ENCODE measurements at regions not wholly inside any gene's neighbourhood (a gene's known extent, or its start where the extent isn't known, plus 50 kb on each side); places are given as distances from the start of the nearest gene placed in this dataset.

DNA sequence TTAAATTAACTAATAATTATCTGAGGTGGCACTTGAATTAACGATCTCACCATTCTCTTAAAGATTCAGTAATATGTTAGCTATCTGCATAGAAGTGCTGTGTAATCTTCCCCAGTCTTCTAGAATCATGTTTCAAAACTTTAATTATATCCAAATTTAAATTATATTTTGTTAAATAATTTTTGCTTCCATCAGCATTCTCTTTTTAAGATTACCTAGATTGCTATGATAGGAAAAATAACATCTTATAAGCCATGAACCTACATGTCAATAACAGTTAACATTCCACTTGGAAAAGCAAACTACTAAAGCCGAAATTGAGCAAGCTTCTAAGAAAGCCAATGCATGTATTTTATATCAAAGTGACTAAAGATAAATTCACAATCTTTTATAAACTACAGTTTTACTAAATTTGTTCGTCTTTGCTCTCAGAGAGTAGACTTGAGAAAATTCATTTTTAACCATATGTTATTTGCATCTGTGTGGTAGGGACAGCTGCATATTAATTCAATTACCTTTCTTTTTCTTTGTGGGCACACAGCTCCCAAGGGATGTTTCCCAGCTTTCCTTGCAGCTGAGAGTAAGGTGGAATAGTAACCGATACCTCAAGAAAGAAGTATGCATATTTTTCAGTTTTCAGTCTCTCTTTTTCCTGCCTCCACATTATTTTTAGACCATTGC lies 105.4 kb upstream of the ABCB5 start:
- no peaks in the 10 kb centered on the region for H4K20me1 ChIP-seq (ENCODE audit: control insufficient read depth, insufficient read depth, low read depth, low read length)
- H3K9me2 ChIP-seq (replicated peaks; ENCODE audit: control insufficient read depth, low read length) = no peaks in the 10 kb centered on the region
- TF ChIP-seq EZH2phosphoT487 (IDR thresholded peaks at IDR 0.05; ENCODE audit: borderline replicate concordance, low read length) = no peak
- TF ChIP-seq, protein P1, sequence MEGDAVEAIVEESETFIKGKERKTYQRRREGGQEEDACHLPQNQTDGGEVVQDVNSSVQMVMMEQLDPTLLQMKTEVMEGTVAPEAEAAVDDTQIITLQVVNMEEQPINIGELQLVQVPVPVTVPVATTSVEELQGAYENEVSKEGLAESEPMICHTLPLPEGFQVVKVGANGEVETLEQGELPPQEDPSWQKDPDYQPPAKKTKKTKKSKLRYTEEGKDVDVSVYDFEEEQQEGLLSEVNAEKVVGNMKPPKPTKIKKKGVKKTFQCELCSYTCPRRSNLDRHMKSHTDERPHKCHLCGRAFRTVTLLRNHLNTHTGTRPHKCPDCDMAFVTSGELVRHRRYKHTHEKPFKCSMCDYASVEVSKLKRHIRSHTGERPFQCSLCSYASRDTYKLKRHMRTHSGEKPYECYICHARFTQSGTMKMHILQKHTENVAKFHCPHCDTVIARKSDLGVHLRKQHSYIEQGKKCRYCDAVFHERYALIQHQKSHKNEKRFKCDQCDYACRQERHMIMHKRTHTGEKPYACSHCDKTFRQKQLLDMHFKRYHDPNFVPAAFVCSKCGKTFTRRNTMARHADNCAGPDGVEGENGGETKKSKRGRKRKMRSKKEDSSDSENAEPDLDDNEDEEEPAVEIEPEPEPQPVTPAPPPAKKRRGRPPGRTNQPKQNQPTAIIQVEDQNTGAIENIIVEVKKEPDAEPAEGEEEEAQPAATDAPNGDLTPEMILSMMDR (IDR thresholded peaks at IDR 0.05; ENCODE audit: low read depth, low read length, poor library complexity, severe bottlenecking) = no peak
- H3K27ac ChIP-seq (ENCODE audit: low read depth, low read length) = no peak overlapping the region
- no peaks in the 10 kb centered on the region for H3K36me3 ChIP-seq (ENCODE audit: control insufficient read depth, low read length)
- H3K4me2 ChIP-seq (ENCODE audit: low read length) = peak overlapping the region; percentile 19
- H3K4me1 ChIP-seq (ENCODE audit: control insufficient read depth, low read length) = peaks cover 95% of the 10 kb centered on the region
- no peaks in the 10 kb centered on the region for H3K9me3 ChIP-seq (ENCODE audit: control insufficient read depth, insufficient read depth, low read length)
- H3K4me3 ChIP-seq (ENCODE audit: low read length) = no peak overlapping the region
- peaks cover 2% of the 10 kb centered on the region; the same call in 1 of the 2 replicates for H3F3A ChIP-seq (ENCODE audit: control insufficient read depth, insufficient read depth)
- H3K79me2 ChIP-seq (ENCODE audit: control insufficient read depth, low read length) = no peaks in the 10 kb centered on the region
- H3K27me3 ChIP-seq (ENCODE audit: control insufficient read depth, low read length) = no peaks in the 10 kb centered on the region

DNA sequence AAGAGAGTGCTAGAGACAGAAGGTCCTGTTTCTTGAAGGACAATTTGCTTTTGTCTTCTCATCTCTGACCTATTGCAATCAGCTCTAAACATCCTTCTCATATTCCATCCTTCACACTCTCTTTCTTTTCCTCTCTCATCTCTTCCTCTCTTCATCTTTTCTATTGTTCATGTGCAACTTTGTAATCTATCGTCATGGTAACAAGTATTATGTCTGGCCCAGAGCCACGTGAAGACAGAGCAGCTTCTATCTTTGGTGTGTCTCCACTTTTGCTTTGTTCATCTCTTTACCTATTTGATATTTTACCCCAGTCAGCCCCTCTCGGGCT lies 104.9 kb upstream of the ABCB5 start:
- H3K9me2 ChIP-seq (replicated peaks; ENCODE audit: control insufficient read depth, low read length) = no peaks in the 10 kb centered on the region
- H3K27ac ChIP-seq (ENCODE audit: low read depth, low read length) = no peak overlapping the region
- no peaks in the 10 kb centered on the region for H3K9me3 ChIP-seq (ENCODE audit: control insufficient read depth, insufficient read depth, low read length)
- TF ChIP-seq EZH2phosphoT487 (IDR thresholded peaks at IDR 0.05; ENCODE audit: borderline replicate concordance, low read length) = no peak
- TF ChIP-seq, protein P1 (IDR thresholded peaks at IDR 0.05; ENCODE audit: low read depth, low read length, poor library complexity, severe bottlenecking) = no peak
- H3K27me3 ChIP-seq (ENCODE audit: control insufficient read depth, low read length) = no peaks in the 10 kb centered on the region
- H4K20me1 ChIP-seq (ENCODE audit: control insufficient read depth, insufficient read depth, low read depth, low read length) = no peaks in the 10 kb centered on the region
- no peak overlapping the region for H3K4me3 ChIP-seq (ENCODE audit: low read length)
- H3K4me1 ChIP-seq (ENCODE audit: control insufficient read depth, low read length) = peaks cover 94% of the 10 kb centered on the region
- no peaks in the 10 kb centered on the region for H3K79me2 ChIP-seq (ENCODE audit: control insufficient read depth, low read length)
- no peaks in the 10 kb centered on the region for H3K36me3 ChIP-seq (ENCODE audit: control insufficient read depth, low read length)
- peak overlapping the region; percentile 19 for H3K4me2 ChIP-seq (ENCODE audit: low read length)
- peaks cover 2% of the 10 kb centered on the region; the same call in 1 of the 2 replicates for H3F3A ChIP-seq (ENCODE audit: control insufficient read depth, insufficient read depth)

DNA sequence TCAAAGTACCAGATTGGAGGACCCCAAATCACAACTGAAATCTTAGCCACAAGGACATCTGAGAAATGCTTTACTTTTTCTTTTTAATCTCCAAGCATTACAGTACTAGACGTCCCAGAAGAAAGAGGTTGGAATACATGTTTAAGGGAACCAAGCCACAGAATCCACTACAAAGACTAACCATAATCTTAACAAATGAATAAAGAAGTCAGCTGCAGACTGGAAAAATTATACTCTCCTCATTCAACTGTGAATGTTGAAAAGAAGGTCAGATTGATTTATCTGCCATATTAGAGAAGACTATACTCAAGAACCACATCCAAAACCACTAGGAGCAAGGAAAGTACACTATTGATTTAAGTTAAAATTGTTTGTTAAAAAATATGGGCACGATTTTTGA lies 102.1 kb upstream of the ABCB5 start:
- TF ChIP-seq EZH2phosphoT487 (IDR thresholded peaks at IDR 0.05; ENCODE audit: borderline replicate concordance, low read length) = no peak
- TF ChIP-seq, protein P1 (IDR thresholded peaks at IDR 0.05; ENCODE audit: low read depth, low read length, poor library complexity, severe bottlenecking) = no peak
- no peaks in the 10 kb centered on the region for H3K9me3 ChIP-seq (ENCODE audit: control insufficient read depth, insufficient read depth, low read length)
- H3F3A ChIP-seq (ENCODE audit: control insufficient read depth, insufficient read depth) = peaks cover 2% of the 10 kb centered on the region; the same call in 1 of the 2 replicates
- no peaks in the 10 kb centered on the region for H3K36me3 ChIP-seq (ENCODE audit: control insufficient read depth, low read length)
- no peaks in the 10 kb centered on the region for H3K27me3 ChIP-seq (ENCODE audit: control insufficient read depth, low read length)
- no peaks in the 10 kb centered on the region for H3K79me2 ChIP-seq (ENCODE audit: control insufficient read depth, low read length)
- peaks cover 70% of the 10 kb centered on the region for H3K4me1 ChIP-seq (ENCODE audit: control insufficient read depth, low read length)
- H3K27ac ChIP-seq (ENCODE audit: low read depth, low read length) = no peak overlapping the region
- no peaks in the 10 kb centered on the region for H4K20me1 ChIP-seq (ENCODE audit: control insufficient read depth, insufficient read depth, low read depth, low read length)
- no peak overlapping the region for H3K4me2 ChIP-seq (ENCODE audit: low read length)
- no peak overlapping the region for H3K4me3 ChIP-seq (ENCODE audit: low read length)
- no peaks in the 10 kb centered on the region for H3K9me2 ChIP-seq (replicated peaks; ENCODE audit: control insufficient read depth, low read length)

Data from DOHH2 (cell line).